ENCODE measurements at regions not wholly inside any gene's neighbourhood (a gene's known extent, or its start where the extent isn't known, plus 50 kb on each side); places are given as distances from the start of the nearest gene placed in this dataset.

- no peak for TF ChIP-seq CTCF (IDR thresholded peaks at IDR 0.05)
- no peak for TF ChIP-seq EZH2 (IDR thresholded peaks at IDR 0.05; ENCODE audit: borderline replicate concordance, insufficient read depth, low read depth, low read length, poor library complexity, severe bottlenecking)
Observed at GRCh38 chr1:105591681-105592080, 1464.8 kb upstream of the PRMT6 start.
